RKO (cell line): ENCODE measurements at regions not wholly inside any gene's neighbourhood (a gene's known extent, or its start where the extent isn't known, plus 50 kb on each side); places are given as distances from the start of the nearest gene placed in this dataset.

Source experiments
- DNase-seq: peaks from one replicate; pipeline ENCODE4 v3.0.0-alpha.2; 2016; ENCODE audit warnings: low spot score

DNA sequence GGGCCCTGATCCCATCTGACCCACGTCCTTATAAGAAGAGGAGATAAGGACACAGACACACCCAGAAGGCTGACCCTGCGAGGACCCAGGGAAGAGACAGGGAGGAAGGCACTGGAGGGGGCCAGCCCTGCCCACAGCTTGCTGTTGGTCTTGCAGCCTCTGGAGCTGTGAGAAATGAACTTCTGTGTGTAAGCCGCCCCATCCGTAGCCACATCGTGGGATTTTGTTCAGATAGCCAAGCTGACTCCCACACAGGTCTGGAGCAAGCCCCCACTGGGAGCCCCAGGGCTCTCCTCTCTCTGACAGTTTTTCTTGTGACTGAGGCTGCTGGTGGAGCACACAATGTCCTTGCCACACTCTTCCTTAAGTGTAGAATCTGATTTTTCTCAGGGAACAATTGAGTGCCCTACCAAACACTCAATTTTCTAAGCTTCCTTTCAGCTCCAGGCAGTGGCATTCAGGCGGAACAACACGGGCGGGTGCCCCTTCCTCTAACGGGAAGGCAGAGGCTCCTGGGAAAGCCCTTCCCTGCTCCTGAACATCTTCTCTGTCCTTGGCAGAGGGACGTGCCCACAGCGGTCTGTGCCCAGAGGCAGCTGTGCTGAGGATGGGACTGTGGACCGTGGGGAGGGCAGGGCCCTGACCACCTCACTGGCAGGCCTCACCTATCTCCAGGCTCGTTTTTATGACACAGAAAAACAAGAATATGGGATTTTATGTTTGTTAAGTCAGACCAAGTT lies 160.6 kb upstream of the SHH start:
- DNase-seq: no peak

DNA sequence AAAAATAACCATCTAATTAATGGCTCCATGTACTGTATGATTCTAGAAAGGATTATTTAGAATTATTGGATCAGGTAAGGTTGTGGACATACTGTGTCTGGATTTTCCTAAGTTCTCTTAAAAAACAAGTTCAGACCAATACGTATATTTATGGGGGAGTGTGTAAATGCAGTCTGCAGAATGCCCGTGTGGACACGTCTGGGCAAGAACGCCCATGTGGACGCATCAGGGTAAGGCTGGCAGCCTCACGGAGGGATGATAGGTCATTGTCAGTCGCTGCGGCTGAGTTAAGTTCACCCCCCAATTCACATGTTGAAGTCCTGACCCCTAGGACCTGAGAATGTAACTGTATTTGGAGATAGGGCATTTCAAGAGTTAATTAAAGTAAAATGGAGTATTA lies 160.0 kb upstream of the SHH start:
- no peak for DNase-seq

DNA sequence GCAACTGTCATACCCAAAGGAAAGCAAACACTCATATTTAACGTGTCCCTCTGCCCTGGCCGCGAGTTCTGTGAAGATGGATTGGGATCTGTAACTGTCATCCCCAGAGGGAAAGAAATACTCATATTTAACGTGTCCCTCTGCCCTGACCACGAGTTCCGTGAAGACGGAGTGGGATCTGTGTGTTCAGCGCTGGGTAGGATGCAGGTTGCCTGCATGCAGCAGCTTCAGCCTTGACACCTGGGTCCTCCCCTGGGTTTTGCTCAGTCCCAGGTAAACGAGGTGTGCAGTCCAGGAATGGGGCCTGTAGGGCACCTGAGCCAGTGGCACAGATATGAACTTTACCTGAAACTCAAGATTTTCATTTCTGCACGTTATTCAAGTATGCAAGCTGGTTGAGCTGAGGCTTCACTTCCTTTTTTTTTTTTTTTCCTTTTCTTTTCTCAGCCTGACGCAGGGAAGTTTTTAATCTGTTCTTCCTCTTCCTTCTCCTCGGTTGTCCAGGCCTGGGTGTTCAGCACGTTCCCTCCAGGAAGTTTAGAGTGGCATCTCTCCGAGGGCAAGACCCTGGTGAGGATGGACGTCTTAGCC lies 159.0 kb upstream of the SHH start:
- DNase-seq: no peak

DNA sequence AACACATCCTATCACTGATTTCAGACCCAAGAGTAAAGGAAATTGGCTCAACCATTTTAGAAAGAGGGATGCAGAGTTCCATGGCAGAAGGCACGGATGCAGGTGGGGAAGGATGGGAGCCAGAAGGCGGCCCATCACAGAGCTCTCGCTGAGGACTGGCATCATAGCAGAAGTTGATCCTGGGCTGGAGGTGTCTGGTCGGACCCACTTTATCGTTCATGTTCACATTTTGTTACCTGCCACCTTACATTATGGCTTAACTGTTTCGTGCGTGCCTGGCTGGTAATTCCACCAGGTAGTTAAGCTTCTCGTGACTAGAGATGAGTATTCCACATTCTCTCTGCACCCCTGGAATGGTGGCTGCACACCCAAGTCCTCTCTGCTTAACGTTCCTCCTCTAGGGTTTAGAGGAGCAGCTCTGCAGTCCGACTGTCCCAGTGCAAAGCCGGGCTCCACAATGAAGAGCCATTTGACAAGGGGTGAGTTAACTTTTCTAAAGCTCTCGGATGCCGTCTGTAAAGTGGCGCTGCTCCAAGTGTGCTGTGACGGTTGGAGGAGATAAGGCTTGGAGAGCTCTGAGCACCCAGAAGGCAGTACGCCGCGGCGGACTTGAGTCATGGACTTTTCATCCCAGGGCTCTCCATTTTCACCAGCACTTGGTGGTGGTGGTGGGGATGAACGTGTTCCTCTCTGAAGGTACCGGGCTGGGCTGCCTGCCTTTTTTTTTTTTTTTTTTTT lies 157.1 kb upstream of the SHH start:
- DNase-seq: no peak

DNA sequence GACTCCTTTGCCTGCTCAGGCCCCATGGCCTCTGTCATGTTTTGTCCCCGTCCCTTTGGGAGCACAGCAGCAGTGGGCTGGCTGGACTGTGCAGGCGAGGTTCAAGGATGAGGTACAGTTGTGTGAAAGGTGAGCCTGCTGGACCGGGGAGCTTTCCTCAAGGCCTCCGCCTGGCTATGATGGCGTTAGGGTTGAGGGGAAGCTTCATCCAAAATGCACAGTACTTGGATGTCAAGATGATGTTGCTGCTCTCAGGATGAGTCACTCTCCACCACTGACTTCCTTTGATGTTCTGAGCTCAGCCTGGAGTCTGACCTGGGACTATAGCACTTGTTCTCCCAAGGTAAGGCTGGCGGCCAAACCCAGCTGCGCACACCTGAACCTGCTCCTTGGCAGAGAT lies 152.7 kb upstream of the SHH start:
- DNase-seq: peak; percentile 33

DNA sequence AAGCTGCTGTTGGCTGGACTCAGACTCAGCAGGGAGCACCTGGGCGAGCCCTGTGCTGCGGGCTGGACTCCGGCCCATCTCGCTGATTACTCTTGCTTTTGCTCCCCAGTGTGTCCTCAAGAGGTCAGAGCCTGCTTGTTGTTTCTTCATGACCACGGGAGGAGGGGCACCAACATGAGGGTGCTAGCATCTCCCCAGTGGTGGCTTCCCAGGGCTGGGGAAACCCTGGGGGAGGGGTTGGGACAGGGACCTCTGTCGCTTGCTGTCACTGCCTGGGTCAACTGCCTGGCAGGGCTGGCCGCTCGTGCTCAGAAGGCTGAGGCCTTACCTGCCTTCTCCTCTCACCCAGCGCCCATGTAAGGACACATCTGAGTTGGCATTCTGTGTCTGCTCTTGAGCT lies 152.3 kb upstream of the SHH start:
- no peak for DNase-seq

DNA sequence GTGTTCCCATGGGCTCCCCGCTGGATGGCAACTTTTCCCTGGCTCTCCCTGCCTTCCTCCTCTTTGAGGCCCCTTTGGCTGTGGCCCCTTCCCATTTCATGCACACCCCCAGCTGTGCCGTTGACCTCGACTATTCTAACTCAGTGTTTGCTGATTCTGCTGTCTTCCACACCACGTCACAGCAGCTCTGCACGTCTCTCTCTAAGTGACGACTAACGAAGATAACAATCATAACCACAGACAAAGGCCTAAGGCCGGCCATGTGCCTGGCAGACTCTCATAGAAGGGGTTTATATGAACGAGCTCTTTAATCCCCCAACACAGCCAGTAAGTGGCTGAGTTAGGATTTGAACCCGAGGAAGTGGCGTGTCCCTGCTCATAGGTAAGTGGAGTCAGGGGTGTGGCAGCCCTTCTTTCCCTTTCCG lies 151.5 kb upstream of the SHH start:
- DNase-seq: no peak

DNA sequence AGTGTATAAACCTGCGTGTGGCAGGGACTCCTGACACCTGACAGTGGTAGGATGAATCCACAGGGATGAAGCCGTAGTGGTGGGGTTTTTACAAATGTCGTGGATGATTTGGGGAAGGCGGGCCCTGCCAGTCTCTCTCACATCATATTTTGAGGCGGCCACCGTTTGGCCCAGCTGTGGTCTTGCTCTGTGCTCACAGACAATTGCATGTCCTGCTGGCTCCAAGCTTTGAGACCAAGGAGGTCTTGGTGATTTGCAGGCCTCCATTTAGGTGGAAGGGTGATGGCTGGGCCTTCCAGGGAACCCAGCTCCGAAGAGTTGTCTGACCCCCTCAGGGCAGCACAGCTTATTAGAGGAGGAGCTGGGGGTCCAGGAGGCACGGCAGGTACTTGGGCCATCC lies 151.1 kb upstream of the SHH start:
- DNase-seq: no peak

DNA sequence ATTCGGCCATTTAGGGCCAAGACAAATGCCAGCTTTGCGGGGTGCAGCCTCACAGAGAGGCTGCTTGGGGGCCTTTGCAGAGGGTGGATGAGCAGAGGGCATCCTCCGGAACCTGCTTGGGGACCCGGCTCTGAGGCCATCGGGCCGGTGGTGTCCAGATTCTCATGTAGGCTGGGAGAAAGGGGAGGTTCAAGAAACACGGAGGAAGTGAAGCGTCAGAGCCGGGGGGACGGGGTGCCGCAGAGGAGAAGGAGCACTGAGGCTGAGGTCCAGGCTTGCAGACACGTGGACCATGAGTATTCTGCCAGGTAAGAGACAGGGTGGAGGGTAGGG lies 150.7 kb upstream of the SHH start:
- no peak for DNase-seq

DNA sequence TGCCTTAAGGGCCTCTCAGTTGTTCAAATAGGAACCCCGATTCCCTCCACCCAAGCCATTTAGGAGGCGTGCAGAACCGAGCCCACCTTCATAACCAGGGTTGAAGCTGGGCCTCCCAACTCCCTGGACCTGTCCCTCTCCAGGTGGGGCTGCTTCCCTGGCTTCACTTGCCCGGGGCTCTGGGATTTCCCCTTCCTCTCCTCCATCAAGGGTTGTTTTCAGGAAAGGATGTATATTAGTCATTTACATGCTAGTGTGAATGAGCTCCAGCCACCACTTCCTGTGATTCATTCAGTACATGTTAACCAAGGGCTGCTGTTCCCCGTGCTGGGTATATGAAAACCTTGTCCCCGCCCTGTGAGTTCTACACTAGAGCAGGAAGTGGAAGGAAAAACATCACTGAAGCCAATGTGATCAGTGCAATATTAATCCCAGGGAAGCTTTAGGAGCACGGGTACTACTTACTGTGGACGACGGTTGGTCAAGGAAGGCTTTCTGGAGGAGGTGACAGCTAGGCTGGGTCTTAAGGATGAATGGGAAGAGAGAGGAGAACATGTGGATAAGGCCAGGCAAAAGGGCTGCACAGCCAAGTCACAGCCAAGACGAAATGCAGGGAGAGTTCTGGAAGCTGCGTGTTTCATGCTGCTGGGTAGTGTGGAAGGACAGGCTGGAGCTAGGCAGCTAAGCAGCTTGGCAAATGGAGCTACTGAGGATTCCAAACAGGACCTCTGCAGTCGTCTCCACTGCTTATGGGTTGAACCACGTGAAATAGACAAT lies 150.1 kb upstream of the SHH start:
- DNase-seq: peak; percentile 88

DNA sequence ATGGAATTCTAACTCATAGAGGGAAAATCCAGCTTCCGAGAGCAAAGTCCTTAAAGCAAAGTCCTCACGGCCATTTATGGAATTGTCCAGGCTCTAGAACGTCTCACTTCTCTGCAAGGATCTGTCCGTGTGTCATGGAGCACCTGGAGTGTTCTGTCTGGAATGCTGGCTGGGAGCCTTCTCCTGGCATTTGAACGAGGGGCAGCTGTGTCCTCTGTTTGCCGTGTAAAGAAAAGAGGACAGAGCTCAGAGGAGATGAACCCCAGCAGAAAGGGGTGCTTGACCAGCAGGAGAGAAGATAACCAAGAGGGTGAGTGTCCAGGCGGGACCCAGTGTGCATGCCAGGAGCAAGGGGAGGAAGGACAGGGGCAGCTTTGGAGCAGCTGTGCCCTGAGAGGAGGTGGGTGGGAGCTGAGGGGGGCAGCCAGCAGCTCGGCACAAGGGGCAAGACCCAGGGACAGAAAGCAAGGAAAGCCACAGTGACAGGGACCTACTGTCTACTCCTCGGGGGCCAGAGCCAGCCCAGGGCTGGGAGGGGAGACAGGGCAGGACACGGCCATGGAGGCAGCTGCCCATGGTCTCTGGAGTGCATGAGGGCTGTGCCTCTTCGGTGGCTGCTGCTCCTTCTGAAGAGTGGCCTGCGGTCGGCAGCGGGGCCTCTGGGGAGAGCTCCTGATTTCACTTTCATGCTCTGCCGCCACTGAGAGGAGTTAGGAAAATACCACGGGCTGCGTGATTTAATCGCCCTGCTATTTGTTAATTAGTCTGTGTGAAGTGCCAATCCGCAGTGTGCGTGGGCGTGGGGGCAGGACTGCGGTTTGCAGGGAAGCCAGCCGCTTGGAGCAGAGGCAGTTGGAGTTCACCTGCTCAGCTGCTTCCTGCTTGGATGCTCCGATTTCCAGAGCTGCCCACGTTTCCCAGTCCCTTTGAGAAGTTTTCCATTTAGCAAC lies 149.3 kb upstream of the SHH start:
- DNase-seq: peak; percentile 90

DNA sequence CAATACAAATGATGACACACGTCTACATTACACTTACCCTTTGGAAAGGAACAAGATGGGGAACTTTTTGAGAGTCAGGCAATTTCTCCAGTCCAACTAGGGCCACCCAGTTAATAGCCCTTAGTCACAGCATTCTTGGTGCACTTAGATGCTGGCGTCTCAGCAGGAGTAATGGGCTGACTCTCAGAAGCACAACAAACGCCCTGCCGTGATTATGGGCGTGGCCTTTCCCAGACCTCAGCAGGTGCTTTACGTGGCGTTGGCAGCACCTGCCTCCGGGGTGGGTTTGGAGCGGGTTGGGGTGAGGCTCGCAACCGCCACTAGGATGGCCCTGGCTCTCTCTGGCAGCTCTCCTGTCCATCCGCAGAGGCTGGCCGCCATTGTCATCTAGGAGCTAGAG lies 147.6 kb upstream of the SHH start:
- peak; percentile 70 for DNase-seq

DNA sequence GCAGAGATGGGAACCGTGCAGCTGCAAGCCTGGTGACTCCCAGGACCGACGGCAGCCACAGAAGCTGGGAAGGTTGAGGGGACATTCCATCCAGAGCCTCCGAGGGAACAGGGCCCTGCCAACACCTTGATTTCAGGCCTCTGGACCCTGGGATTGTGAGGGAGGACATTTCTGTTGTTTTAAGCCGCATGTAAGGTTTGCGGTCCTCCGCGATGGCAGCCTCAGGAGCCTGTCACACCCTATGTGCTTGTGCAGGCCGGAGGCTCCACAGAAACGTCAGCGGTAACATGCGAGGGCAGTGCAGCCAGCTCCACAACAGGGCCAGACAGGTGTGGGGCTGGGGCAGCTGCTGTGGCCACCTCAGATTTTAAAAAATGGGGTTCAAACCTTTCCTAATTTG lies 144.7 kb upstream of the SHH start:
- DNase-seq: no peak

DNA sequence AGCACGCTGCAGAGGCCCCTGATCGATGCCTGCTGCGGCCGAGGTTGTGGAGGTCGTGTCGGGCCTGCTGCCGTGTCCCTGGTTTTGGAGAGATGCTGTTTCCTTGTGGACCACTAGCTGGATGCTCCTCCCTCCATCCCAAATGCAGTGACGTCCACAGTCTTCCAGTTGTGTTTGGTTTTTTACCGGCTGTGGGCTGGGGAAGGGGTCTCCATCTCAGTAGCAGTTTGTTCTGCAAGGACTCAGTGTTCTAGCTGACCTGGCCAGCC lies 143.0 kb upstream of the SHH start:
- no peak for DNase-seq

DNA sequence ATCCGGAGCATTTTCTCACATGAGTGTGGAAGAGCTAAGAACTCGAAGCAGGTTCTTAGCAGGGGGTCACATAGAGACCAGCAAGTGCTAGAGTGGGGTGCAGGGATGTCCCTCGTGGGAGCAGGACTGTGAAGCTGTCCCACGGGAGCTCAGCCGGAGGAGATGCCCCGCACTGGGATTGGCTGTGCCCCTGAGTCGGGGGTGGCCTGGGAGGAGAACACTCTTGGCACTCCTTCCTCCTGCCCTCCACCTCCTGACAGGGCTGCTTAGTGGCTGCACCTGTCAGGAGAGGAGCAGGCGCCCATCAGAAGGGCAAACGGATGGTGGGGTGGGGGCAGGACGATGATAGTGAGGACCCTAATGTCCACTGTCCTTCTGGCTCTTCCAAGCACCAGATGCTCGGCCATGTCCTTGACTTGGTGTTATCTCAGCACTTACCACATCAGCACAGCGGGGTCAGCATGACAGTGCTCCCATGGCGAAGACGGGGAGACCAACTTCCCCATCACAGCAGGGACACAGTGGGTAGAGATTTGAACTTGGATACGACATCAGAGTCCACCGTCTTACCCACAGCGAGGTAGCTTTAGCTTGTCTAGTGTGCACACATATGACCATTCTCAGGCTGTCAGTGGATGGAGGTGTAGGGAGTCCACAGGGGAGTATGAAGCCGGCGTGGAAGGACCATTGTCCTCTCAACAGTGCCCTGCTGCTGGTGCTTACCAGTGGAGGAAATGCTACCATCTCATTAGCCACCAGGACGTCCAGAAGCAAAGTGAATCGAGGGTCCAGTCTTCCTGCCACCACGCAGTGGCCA lies 142.5 kb upstream of the SHH start:
- no peak for DNase-seq

DNA sequence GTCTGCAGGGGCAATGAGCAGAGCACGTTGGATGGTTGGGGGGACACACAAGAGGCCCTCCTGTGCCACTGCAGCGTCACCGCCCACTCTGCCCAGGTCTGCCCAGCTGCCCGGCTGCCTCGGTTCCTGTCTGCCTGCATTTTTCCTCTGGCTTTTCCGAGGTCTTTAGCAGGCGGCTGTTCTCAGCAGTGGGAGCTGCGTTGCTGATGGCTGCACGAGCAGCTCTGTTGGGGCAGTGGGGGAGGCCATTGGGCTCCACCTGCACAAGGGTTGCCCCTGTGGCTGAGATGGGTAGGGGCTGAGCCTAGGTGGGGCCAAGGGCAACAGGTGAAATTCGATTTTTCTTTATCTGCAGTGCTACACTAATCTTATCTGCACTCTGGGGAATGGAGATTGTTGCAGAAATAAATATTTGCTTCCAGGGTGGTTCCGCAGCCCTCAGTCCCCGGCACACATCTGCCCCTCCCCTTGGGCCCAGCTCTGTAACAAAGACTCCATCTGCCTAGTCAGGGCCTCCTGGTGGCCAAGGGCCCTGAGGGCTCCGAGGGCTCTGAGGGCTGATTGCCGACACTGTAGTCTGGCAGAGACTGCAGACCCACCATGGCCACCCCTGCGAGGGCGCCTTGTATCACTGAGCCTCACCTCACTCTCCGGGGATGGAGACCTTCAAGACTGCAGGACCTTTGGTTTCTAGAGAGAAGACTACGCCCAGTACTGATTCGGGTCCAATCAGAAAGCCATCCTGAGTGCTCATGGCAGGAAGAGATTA lies 141.7 kb upstream of the SHH start:
- DNase-seq: no peak

DNA sequence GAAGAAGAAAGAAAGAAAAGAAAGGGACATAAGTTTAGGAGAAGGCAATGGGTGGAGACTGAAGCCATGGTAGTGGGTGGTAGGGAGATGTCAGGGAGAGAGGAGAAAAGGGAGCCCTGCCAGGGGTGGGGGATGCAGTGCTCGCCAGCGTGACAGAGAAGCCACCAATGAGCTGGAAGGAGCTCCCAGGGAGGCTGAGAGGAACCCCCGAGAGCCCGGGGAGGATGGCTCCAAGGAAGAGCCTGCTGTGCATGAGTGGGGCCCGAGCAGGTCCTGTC lies 141.2 kb upstream of the SHH start:
- no peak for DNase-seq

DNA sequence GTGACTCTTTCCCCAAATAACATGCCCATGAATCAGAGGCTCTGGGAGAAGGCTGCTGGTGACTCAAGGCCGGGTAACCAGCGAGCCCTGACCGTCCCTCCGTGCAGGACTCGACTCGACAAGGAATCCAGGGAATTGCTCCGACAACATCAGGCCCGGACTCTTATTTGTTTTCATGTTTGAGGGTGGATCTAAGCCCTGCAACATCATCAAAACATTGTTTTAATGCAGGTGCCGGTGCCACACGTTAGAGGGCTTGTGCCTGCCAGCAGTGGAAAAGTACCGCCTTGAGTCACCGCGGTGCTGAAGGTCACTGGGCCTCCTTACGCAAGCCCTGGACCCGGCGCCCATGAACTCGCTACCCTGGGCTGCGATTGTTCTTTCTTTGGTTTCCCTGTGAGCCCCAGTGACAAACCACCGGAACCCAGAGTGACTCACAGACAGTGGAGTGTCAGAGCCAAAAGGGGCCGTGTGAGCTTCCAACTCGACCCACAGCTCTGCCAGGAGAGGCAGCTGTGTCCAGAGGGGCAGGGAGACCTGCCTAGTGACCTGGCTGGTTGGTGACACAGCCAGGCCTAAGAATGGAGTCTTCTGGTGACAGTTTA lies 139.4 kb upstream of the SHH start:
- DNase-seq: peak; percentile 98

DNA sequence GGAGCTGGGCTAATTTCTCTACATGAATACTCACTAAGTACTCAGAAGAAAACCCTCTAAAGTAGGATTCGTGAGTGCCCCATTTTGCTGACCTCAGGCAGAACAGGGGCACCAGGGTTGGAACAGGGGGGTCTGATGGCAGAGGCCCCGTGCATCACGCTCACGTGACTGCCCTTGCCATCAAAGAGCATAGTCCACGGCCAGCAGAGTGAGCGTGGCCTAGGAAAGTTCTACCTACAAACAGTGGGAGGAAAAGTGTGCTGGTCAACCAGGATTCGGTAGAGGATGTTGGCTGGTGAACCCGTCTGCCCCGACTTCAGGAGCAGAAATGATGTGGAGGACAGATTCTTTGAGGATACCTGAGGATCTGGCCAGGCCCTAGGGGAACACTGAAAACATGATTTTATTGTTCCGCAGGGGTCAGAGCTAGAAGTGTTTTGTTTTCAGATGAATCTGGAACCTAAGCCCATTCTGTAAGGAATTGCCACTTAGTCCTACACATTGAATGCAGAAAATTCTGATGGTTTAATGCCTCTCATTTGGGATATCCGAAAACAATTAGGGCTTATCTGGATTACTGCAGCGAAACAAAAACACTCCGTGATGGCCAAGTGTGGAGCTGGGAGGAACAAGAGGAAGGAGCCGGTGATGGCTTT lies 138.8 kb upstream of the SHH start:
- DNase-seq: no peak

DNA sequence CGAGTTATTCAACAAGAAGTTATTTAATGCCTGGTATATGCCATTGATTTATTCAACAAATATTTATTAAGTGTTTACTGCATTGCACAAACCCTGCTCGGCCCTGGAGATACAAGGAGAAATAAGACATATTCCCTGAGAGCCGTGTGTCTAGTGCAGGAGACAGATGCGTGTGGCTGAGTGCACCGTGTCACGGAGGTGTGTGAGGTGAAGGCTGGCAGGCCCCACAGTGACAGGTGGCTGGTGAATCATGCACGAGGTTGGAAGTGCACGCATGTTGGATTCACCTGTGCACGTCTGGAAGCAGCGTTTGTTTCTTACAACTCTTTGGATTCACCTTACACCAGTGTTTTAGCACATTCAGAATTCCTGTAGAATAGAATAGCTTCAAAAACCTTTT lies 136.6 kb upstream of the SHH start:
- no peak for DNase-seq
